ENCODE measurements at regions not wholly inside any gene's neighbourhood (a gene's known extent, or its start where the extent isn't known, plus 50 kb on each side); places are given as distances from the start of the nearest gene placed in this dataset.

- no peak for TF ChIP-seq JUND (IDR thresholded peaks at IDR 0.05; ENCODE audit: low read length)
- TF ChIP-seq ASH2L (IDR thresholded peaks at IDR 0.05; ENCODE audit: low read length), result no peak
- TF ChIP-seq, protein P1, sequence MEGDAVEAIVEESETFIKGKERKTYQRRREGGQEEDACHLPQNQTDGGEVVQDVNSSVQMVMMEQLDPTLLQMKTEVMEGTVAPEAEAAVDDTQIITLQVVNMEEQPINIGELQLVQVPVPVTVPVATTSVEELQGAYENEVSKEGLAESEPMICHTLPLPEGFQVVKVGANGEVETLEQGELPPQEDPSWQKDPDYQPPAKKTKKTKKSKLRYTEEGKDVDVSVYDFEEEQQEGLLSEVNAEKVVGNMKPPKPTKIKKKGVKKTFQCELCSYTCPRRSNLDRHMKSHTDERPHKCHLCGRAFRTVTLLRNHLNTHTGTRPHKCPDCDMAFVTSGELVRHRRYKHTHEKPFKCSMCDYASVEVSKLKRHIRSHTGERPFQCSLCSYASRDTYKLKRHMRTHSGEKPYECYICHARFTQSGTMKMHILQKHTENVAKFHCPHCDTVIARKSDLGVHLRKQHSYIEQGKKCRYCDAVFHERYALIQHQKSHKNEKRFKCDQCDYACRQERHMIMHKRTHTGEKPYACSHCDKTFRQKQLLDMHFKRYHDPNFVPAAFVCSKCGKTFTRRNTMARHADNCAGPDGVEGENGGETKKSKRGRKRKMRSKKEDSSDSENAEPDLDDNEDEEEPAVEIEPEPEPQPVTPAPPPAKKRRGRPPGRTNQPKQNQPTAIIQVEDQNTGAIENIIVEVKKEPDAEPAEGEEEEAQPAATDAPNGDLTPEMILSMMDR (IDR thresholded peaks at IDR 0.05; ENCODE audit: control extremely low read depth in 1 of 3, insufficient read depth in 1 of 3, low read depth in 1 of 3, low read length in 3 of 3), result no peak
- no peak for TF ChIP-seq RBBP5 (IDR thresholded peaks at IDR 0.05; ENCODE audit: borderline replicate concordance, low read depth, low read length)
- no peak for TF ChIP-seq TCF12 (IDR thresholded peaks at IDR 0.05; ENCODE audit: low read depth, low read length)
- Histone ChIP-seq H2AFZ (ENCODE audit: low read length) (no peak overlapping the region), H3K4me3 (ENCODE audit: extremely low read depth in 1 of 4, insufficient read depth in 2 of 4, low read depth in 3 of 4, low read length in 4 of 4) (no peak overlapping the region), H3K79me2 (ENCODE audit: control insufficient read depth in 1 of 2, insufficient read depth in 2 of 2, low read length in 2 of 2) (no peaks in the 10 kb centered on the region), H3K4me1 (replicated peaks in 1 of 4; ENCODE audit: control insufficient read depth in 3 of 4, insufficient read depth in 4 of 4, low read length in 3 of 4) (no peaks in the 10 kb centered on the region), H3K9ac (replicated peaks in 1 of 4; ENCODE audit: extremely low read depth in 1 of 4, low read depth in 3 of 4, low read length in 3 of 4) (no peak overlapping the region), H3K36me3 (ENCODE audit: control insufficient read depth in 2 of 4, insufficient read depth in 4 of 4, low read length in 3 of 4) (no peaks in the 10 kb centered on the region), H2BK5ac (ENCODE audit: low read depth, low read length) (no peak overlapping the region), H3K79me1 (ENCODE audit: low read depth, low read length) (no peaks in the 10 kb centered on the region), H4K5ac (ENCODE audit: insufficient read length, low read depth, low read length) (no peak overlapping the region), H3K23ac (ENCODE audit: insufficient read length) (no peak overlapping the region), H3K23me2 (ENCODE audit: low read depth, low read length) (no peaks in the 10 kb centered on the region), H3K9me3 (ENCODE audit: insufficient read depth in 2 of 2, low read depth in 1 of 2, low read length in 1 of 2) (no peaks in the 10 kb centered on the region), H4K20me1 (replicated peaks in 1 of 2; ENCODE audit: control insufficient read depth in 1 of 2, insufficient read depth in 2 of 2, low read length in 2 of 2) (no peaks in the 10 kb centered on the region), H3K27ac (ENCODE audit: low read depth, low read length) (no peak overlapping the region), H4K8ac (ENCODE audit: extremely low read depth, insufficient read depth, low read length) (no peak overlapping the region), H3K27me3 (replicated peaks in 1 of 4; ENCODE audit: control insufficient read depth in 3 of 4, extremely low read depth in 1 of 4, insufficient read depth in 3 of 4, low read length in 3 of 4) (no peaks in the 10 kb centered on the region), H2BK15ac (ENCODE audit: low read length) (no peak overlapping the region), H3K14ac (ENCODE audit: insufficient read length) (no peak overlapping the region), H2BK20ac (ENCODE audit: low read length) (no peak overlapping the region), H2BK12ac (ENCODE audit: low read depth, low read length) (no peak overlapping the region), H3K4ac (replicated peaks; ENCODE audit: insufficient read length, low read depth, low read length) (no peak overlapping the region), H2BK120ac (replicated peaks; ENCODE audit: low read depth, low read length) (no peak overlapping the region), H3K18ac (ENCODE audit: extremely low read depth, low read length) (no peak overlapping the region), H4K91ac (replicated peaks; ENCODE audit: insufficient read length, low read length) (no peak overlapping the region), H3K4me2 (ENCODE audit: insufficient read depth in 1 of 2, low read depth in 2 of 2, low read length in 2 of 2) (no peak overlapping the region), H3K56ac (replicated peaks; ENCODE audit: insufficient read length, low read depth, low read length) (no peak overlapping the region), H2AK5ac (ENCODE audit: low read depth, low read length) (no peak overlapping the region)
- ChIA-PET POLR2A (ENCODE audit: partially characterized antibody) (no interaction called here), CTCF (ENCODE audit: partially characterized antibody) (interaction anchor here (1.3 to 2.2 kb wide), 2 partner anchors 260 to 591 kb away, joined by 4 to 6 read pairs; no protein-coding TSS in a partner anchor)
- FAIRE-seq, result no peak
- 89% methylated on average over 1 of the region's 1 CpG; no CpG with 5 or more reads in 1 of the 2 experiments for WGBS, 2 experiments (ENCODE audit: extremely low coverage in 1 of 2, insufficient coverage in 1 of 2, insufficient read length in 1 of 2, insufficient replicate concordance in 2 of 2, low coverage in 1 of 2, low lambda C conversion rate in 2 of 2, missing lambda C conversion rate in 1 of 2)
- no peak for DNase-seq (ENCODE audit: low read depth in 1 of 2, low spot score in 2 of 2)
Measured at GRCh38 chr4:170849969-170850368, 760.2 kb upstream of the AADAT start.
